Glutamatergic neuron (in vitro differentiated cells): ENCODE measurements at regions not wholly inside any gene's neighbourhood (a gene's known extent, or its start where the extent isn't known, plus 50 kb on each side); places are given as distances from the start of the nearest gene placed in this dataset.

Experiments used
- DNase-seq: peaks from one replicate; pipeline ENCODE4 v3.0.0; 2022
- H3K27ac Mint-ChIP-seq: one replicate; pipeline ENCODE4 v1.8.0; 2020; ENCODE audit warnings: mild to moderate bottlenecking, mixed read lengths, inconsistent platforms; ENCODE audit not compliant: unreplicated experiment
- H3K27me3 Mint-ChIP-seq: one replicate; pipeline ENCODE4 v1.8.0; 2020; ENCODE audit warnings: mild to moderate bottlenecking, moderate library complexity, mixed read lengths, inconsistent platforms; ENCODE audit not compliant: unreplicated experiment
- H3K36me3 Mint-ChIP-seq: one replicate; pipeline ENCODE4 v1.8.0; 2020; ENCODE audit warnings: mild to moderate bottlenecking, mixed read lengths, inconsistent platforms; ENCODE audit not compliant: unreplicated experiment
- H3K4me1 Mint-ChIP-seq: one replicate; pipeline ENCODE4 v1.8.0; 2020; ENCODE audit warnings: mild to moderate bottlenecking, low read depth, mixed read lengths, inconsistent platforms; ENCODE audit not compliant: unreplicated experiment
- H3K4me3 Mint-ChIP-seq: one replicate; pipeline ENCODE4 v1.8.0; 2020; ENCODE audit warnings: mild to moderate bottlenecking, mixed read lengths, inconsistent platforms; ENCODE audit not compliant: unreplicated experiment
- H3K9me3 Mint-ChIP-seq: one replicate; pipeline ENCODE4 v1.8.0; 2020; ENCODE audit warnings: mild to moderate bottlenecking, moderate library complexity, mixed read lengths, inconsistent platforms; ENCODE audit not compliant: unreplicated experiment
- CTCF ChIP-seq: fragments of 200-600 bp; sonication (generic); IDR thresholded peaks from one replicate; pipeline ENCODE4 v1.5.0; 2021; ENCODE audit not compliant: partially characterized antibody, unreplicated experiment

GRCh38 chr16:76106647-76107046 lies 170.6 kb upstream of the CNTNAP4 start:
- peaks cover 3% of the 10 kb centered on the region for H3K9me3 Mint-ChIP-seq
- no peaks in the 10 kb centered on the region for H3K4me1 Mint-ChIP-seq
- no peak for DNase-seq
- H3K36me3 Mint-ChIP-seq = peaks cover 5% of the 10 kb centered on the region
- no peaks in the 10 kb centered on the region for H3K27me3 Mint-ChIP-seq
- no peak for TF ChIP-seq CTCF
- H3K4me3 Mint-ChIP-seq = no peak overlapping the region
- H3K27ac Mint-ChIP-seq = no peak overlapping the region

- no peak for DNase-seq
- Mint-ChIP-seq H3K36me3 (no peaks in the 10 kb centered on the region), H3K27ac (no peak overlapping the region), H3K27me3 (no peaks in the 10 kb centered on the region), H3K4me3 (no peak overlapping the region), H3K4me1 (no peaks in the 10 kb centered on the region), H3K9me3 (no peaks in the 10 kb centered on the region)
- no peak for TF ChIP-seq CTCF
Measured at GRCh38 chr16:76108460-76108859, 168.7 kb upstream of the CNTNAP4 start.

- Mint-ChIP-seq H3K27ac (no peak overlapping the region), H3K9me3 (no peaks in the 10 kb centered on the region), H3K36me3 (no peaks in the 10 kb centered on the region), H3K4me3 (no peak overlapping the region), H3K4me1 (no peaks in the 10 kb centered on the region), H3K27me3 (no peaks in the 10 kb centered on the region)
- no peak for DNase-seq
- no peak for TF ChIP-seq CTCF
Measured at GRCh38 chr16:76114681-76115080, 162.5 kb upstream of the CNTNAP4 start.

- DNase-seq = no peak
- Mint-ChIP-seq H3K27me3 (no peaks in the 10 kb centered on the region), H3K36me3 (no peaks in the 10 kb centered on the region), H3K4me1 (no peaks in the 10 kb centered on the region), H3K27ac (no peak overlapping the region), H3K9me3 (no peaks in the 10 kb centered on the region), H3K4me3 (no peak overlapping the region)
- TF ChIP-seq CTCF = no peak
Measured at GRCh38 chr16:76118344-76118743, 158.9 kb upstream of the CNTNAP4 start.

GRCh38 chr16:76121636-76122035 lies 155.6 kb upstream of the CNTNAP4 start:
- H3K4me1 Mint-ChIP-seq = no peaks in the 10 kb centered on the region
- H3K36me3 Mint-ChIP-seq = no peaks in the 10 kb centered on the region
- H3K27ac Mint-ChIP-seq = no peak overlapping the region
- no peaks in the 10 kb centered on the region for H3K27me3 Mint-ChIP-seq
- no peak overlapping the region for H3K4me3 Mint-ChIP-seq
- no peak for TF ChIP-seq CTCF
- no peak for DNase-seq
- no peaks in the 10 kb centered on the region for H3K9me3 Mint-ChIP-seq
